Loucy (cell line): ENCODE measurements at regions not wholly inside any gene's neighbourhood (a gene's known extent, or its start where the extent isn't known, plus 50 kb on each side); places are given as distances from the start of the nearest gene placed in this dataset.

Source experiments
- H2AFZ ChIP-seq: fragments of 200-600 bp; sonication (generic); 2 replicates; pipeline ENCODE4 v1.6.0; 2016; ENCODE audit warnings: antibody characterized with exemption, mild to moderate bottlenecking, low read length, moderate library complexity
- H3F3A ChIP-seq: fragments of 200-600 bp; 2 replicates; pipeline ENCODE4 v1.6.0; 2016; ENCODE audit warnings: antibody characterized with exemption, low read depth, mild to moderate bottlenecking
- H3K27me3 ChIP-seq: fragments of 200-600 bp; sonication (generic); 2 replicates; pipeline ENCODE4 v1.6.1; 2014; ENCODE audit warnings: low read length, mild to moderate bottlenecking; ENCODE audit not compliant: insufficient read depth, poor library complexity, severe bottlenecking
- H3K36me3 ChIP-seq: fragments of 200-600 bp; sonication (generic); 2 replicates; pipeline ENCODE4 v1.6.1; 2016; ENCODE audit warnings: low read length; ENCODE audit not compliant: insufficient read depth
- H3K4me1 ChIP-seq: fragments of 200-600 bp; sonication (generic); 2 replicates; pipeline ENCODE4 v1.5.1; 2014; ENCODE audit warnings: low read length, mild to moderate bottlenecking; ENCODE audit not compliant: insufficient read depth, poor library complexity, severe bottlenecking
- H3K4me2 ChIP-seq: fragments of 200-600 bp; sonication (generic); 2 replicates; pipeline ENCODE4 v1.6.0; 2014; ENCODE audit warnings: antibody characterized with exemption, low read length, low read depth, mild to moderate bottlenecking; ENCODE audit not compliant: poor library complexity, severe bottlenecking
- H3K4me3 ChIP-seq: fragments of 200-600 bp; sonication (generic); 2 replicates; pipeline ENCODE4 v1.5.1; 2014; ENCODE audit warnings: low read length, mild to moderate bottlenecking, mixed read lengths; ENCODE audit not compliant: poor library complexity, severe bottlenecking
- H3K79me2 ChIP-seq: fragments of 200-600 bp; sonication (generic); 2 replicates; pipeline ENCODE4 v1.6.1; 2014; ENCODE audit warnings: low read length; ENCODE audit not compliant: insufficient read depth
- H3K9ac ChIP-seq: fragments of 200-600 bp; sonication (generic); 2 replicates; pipeline ENCODE4 v1.6.0; 2014; ENCODE audit warnings: mild to moderate bottlenecking, low read depth, low read length, moderate library complexity; ENCODE audit not compliant: poor library complexity, severe bottlenecking
- H3K9me2 ChIP-seq: fragments of 200-600 bp; sonication (generic); replicated peaks from 2 replicates; pipeline ENCODE4 v1.6.1; 2016; ENCODE audit warnings: low read depth, low read length, mixed read lengths
- H3K9me3 ChIP-seq: fragments of 200-600 bp; sonication (generic); 2 replicates; pipeline ENCODE4 v1.6.1; 2014; ENCODE audit warnings: mild to moderate bottlenecking, antibody characterized with exemption, low read length, low read depth; ENCODE audit not compliant: insufficient read depth
- H4K20me1 ChIP-seq: fragments of 200-600 bp; sonication (generic); 2 replicates; pipeline ENCODE4 v1.6.0; 2014; ENCODE audit warnings: antibody characterized with exemption, low read length, mild to moderate bottlenecking; ENCODE audit not compliant: insufficient read depth, poor library complexity, severe bottlenecking
- EZH2phosphoT487 ChIP-seq: fragments of 200-600 bp; IDR thresholded peaks from 2 replicates; pipeline ENCODE4 v1.6.1; 2018; ENCODE audit warnings: antibody characterized with exemption, mild to moderate bottlenecking, moderate library complexity, borderline replicate concordance
- TF ChIP-seq, protein P1 (sequence below): fragments of 200-600 bp; sonication (generic); conservative IDR thresholded peaks from 2 replicates; pipeline ENCODE4 v1.5.1; 2014; ENCODE audit warnings: mild to moderate bottlenecking, antibody characterized with exemption, low read length

DNA sequence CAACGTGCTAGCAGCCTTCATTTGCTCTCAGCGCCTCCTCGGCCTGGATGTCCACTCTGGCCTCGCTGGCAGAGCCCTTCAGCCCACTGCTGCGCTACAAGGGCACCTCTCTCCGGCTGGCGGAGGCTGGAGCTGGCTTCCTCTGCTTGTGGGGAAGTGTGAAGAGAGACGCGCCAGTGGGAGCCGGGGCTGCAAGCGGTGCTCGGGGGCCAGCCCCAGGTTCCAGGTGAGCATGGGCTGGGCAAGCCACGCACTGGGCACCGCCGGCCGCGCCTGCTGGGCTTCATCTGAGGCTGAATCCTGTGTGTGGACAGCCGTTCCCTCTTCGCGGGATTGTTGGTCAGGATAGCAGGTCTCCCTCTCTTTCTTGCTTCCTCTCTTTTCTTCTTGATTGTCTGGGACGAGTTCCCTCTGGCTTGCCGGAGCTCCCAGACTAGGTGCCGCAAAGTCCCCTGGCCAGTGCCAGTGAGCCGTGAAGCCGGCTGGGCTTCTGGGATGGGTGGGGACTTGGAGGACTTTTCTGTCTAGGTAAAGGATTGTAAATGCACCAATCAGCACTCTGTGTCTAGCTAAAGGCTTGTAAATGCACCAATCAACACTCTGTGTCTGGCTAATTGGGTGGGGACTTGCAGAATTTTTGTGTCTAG is 165.0 kb downstream of the HEPH start:
- Histone ChIP-seq H3K4me3 (no peak overlapping the region), H3K4me1 (no peaks in the 10 kb centered on the region), H3K9me2 (no peaks in the 10 kb centered on the region), H3F3A (no peaks in the 10 kb centered on the region), H3K9me3 (no peaks in the 10 kb centered on the region), H3K79me2 (no peaks in the 10 kb centered on the region), H4K20me1 (no peaks in the 10 kb centered on the region), H2AFZ (no peak overlapping the region), H3K4me2 (no peak overlapping the region), H3K9ac (no peak overlapping the region), H3K27me3 (no peaks in the 10 kb centered on the region), H3K36me3 (no peaks in the 10 kb centered on the region)
- TF ChIP-seq, protein P1, sequence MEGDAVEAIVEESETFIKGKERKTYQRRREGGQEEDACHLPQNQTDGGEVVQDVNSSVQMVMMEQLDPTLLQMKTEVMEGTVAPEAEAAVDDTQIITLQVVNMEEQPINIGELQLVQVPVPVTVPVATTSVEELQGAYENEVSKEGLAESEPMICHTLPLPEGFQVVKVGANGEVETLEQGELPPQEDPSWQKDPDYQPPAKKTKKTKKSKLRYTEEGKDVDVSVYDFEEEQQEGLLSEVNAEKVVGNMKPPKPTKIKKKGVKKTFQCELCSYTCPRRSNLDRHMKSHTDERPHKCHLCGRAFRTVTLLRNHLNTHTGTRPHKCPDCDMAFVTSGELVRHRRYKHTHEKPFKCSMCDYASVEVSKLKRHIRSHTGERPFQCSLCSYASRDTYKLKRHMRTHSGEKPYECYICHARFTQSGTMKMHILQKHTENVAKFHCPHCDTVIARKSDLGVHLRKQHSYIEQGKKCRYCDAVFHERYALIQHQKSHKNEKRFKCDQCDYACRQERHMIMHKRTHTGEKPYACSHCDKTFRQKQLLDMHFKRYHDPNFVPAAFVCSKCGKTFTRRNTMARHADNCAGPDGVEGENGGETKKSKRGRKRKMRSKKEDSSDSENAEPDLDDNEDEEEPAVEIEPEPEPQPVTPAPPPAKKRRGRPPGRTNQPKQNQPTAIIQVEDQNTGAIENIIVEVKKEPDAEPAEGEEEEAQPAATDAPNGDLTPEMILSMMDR = no peak
- TF ChIP-seq EZH2phosphoT487 = no peak

DNA sequence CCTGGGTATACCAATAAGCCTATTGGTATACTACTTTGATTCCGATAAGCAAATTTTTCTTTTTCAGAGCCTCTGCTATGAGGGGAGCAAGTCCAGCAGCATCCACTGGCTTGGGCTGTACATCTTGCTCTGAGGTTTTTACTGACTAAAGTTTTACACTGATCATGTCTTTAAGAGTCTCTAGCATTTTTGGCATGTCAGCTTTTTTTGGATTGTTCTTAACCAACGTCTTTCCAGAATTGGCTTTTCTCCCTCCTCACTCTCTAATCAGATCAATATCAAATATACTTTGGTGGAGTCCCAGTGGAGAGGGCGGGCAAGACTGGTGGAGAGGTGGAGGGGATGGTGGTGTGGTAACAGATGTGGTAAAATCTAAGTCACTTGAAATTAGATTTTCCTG is 196.8 kb downstream of the HEPH start:
- TF ChIP-seq, protein P1 = no peak
- TF ChIP-seq EZH2phosphoT487 = no peak
- Histone ChIP-seq H3K4me1 (no peaks in the 10 kb centered on the region), H3K9me2 (no peaks in the 10 kb centered on the region), H3K27me3 (no peaks in the 10 kb centered on the region), H3K9me3 (no peaks in the 10 kb centered on the region), H3K9ac (no peak overlapping the region), H3K79me2 (no peaks in the 10 kb centered on the region), H2AFZ (no peak overlapping the region), H3K4me2 (no peak overlapping the region), H3K4me3 (no peak overlapping the region), H3K36me3 (no peaks in the 10 kb centered on the region), H3F3A (no peaks in the 10 kb centered on the region), H4K20me1 (no peaks in the 10 kb centered on the region)

DNA sequence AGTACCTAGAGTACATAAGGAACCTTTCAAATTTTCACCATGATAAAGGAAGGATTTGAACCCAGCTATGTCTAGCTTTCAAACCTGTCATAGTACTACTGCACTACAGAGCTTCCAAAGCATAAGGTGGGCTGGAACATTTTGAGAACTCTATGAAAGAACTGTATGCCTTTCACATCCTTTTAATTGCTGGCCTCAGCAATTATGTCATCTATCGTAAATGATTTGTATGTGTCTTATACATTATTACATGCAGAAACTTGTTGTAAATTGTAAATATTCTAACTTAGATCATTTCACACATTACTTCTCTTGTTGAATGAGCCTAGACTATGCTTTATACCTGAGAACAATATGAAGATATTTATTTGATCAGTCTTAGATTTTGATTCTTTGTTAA is 220.7 kb downstream of the HEPH start:
- H3K9ac ChIP-seq = no peak overlapping the region
- no peaks in the 10 kb centered on the region for H3K27me3 ChIP-seq
- no peak for TF ChIP-seq EZH2phosphoT487
- TF ChIP-seq, protein P1 = no peak
- no peak overlapping the region for H2AFZ ChIP-seq
- H3K9me2 ChIP-seq = no peaks in the 10 kb centered on the region
- no peaks in the 10 kb centered on the region for H3K79me2 ChIP-seq
- no peaks in the 10 kb centered on the region for H3K36me3 ChIP-seq
- H3K4me2 ChIP-seq = no peak overlapping the region
- H3F3A ChIP-seq = no peaks in the 10 kb centered on the region
- no peak overlapping the region for H3K4me3 ChIP-seq
- no peaks in the 10 kb centered on the region for H3K9me3 ChIP-seq
- no peaks in the 10 kb centered on the region for H3K4me1 ChIP-seq
- no peaks in the 10 kb centered on the region for H4K20me1 ChIP-seq
